H1 (cell line): ENCODE measurements at regions not wholly inside any gene's neighbourhood (a gene's known extent, or its start where the extent isn't known, plus 50 kb on each side); places are given as distances from the start of the nearest gene placed in this dataset.

Experiments
- CTCF ChIA-PET: fragments of 300-600 bp; sonication (Branson Sonifier 250); formaldehyde crosslinking; loops from one replicate; lab custom pipeline; 2021; ENCODE audit not compliant: partially characterized antibody; lab: Charles Lee
- POLR2A ChIA-PET: fragments of 300-600 bp; sonication (Branson Sonifier 250); formaldehyde crosslinking; loops from one replicate; lab custom pipeline; 2021; ENCODE audit warnings: inconsistent platforms; ENCODE audit not compliant: partially characterized antibody; lab: Charles Lee
- DNase-seq, 2 experiments: peaks; one replicate each; pipeline versions ENCODE4 v3.0.0 to v3.0.0-alpha.2; 2010 to 2022; ENCODE audit warnings: low spot score in 2 of 2, low read depth in 1 of 2, mixed read lengths in 1 of 2
- FAIRE-seq: peaks from 2 replicates; lab custom pipeline; 2011; peaks lifted over from hg19 to GRCh38; lab: Jason Lieb, UNC
- H2AFZ ChIP-seq: 2 replicates; pipeline ENCODE4 v1.8.1; 2012; ENCODE audit warnings: low read length, inconsistent platforms
- H2AK5ac ChIP-seq: 2 replicates; pipeline ENCODE4 v1.6.1; 2013; ENCODE audit warnings: low read depth, low read length
- H2BK120ac ChIP-seq: replicated peaks from 2 replicates; pipeline ENCODE3; 2013; ENCODE audit warnings: low read depth, low read length, inconsistent platforms
- H2BK12ac ChIP-seq: 2 replicates; pipeline ENCODE4 v1.6.1; 2013; ENCODE audit warnings: low read depth, low read length
- H2BK15ac ChIP-seq: 2 replicates; pipeline ENCODE4 v1.6.1; 2013; ENCODE audit warnings: low read length
- H2BK20ac ChIP-seq: 2 replicates; pipeline ENCODE4 v1.6.1; 2013; ENCODE audit warnings: low read length
- H2BK5ac ChIP-seq: 2 replicates; pipeline ENCODE4 v1.6.1; 2013; ENCODE audit warnings: low read depth, low read length
- H3K14ac ChIP-seq: 2 replicates; pipeline ENCODE4 v1.6.1; 2013; ENCODE audit warnings: inconsistent platforms; ENCODE audit not compliant: insufficient read length
- H3K18ac ChIP-seq: 2 replicates; pipeline ENCODE4 v1.6.1; 2013; ENCODE audit warnings: low read length; ENCODE audit errors: extremely low read depth
- H3K23ac ChIP-seq: 2 replicates; pipeline ENCODE4 v1.6.1; 2013; ENCODE audit warnings: inconsistent platforms; ENCODE audit not compliant: insufficient read length
- H3K23me2 ChIP-seq: 2 replicates; pipeline ENCODE4 v1.6.1; 2013; ENCODE audit warnings: low read depth, low read length
- H3K27ac ChIP-seq: 2 replicates; pipeline ENCODE4 v1.6.1; 2011; ENCODE audit warnings: low read depth, low read length, inconsistent platforms
- H3K27me3 ChIP-seq, 4 experiments: replicated peaks in 1 of 4; 1 replicate in 1 of 4; 2 replicates in 3 of 4; pipeline versions ENCODE4 v1.6.1 to v1.8.1; 2011 to 2013; ENCODE audit warnings: low read length in 3 of 4, mild to moderate bottlenecking in 3 of 4, inconsistent platforms in 2 of 4, mixed read lengths in 2 of 4, moderate library complexity in 1 of 4; ENCODE audit not compliant: control insufficient read depth in 3 of 4, insufficient read depth in 3 of 4; ENCODE audit errors: extremely low read depth in 1 of 4
- H3K36me3 ChIP-seq, 4 experiments: 2 replicates each; pipeline versions ENCODE4 v1.6.1 to v1.8.1; 2011 to 2013; ENCODE audit warnings: mild to moderate bottlenecking in 4 of 4, low read length in 3 of 4, moderate library complexity in 2 of 4, control low read depth in 1 of 4, inconsistent platforms in 1 of 4; ENCODE audit not compliant: insufficient read depth in 4 of 4, control insufficient read depth in 2 of 4
- H3K4ac ChIP-seq: replicated peaks from 2 replicates; pipeline ENCODE3; 2013; ENCODE audit warnings: low read length, low read depth, mixed read lengths, inconsistent platforms; ENCODE audit not compliant: insufficient read length
- H3K4me1 ChIP-seq, 4 experiments: replicated peaks in 1 of 4; 1 replicate in 1 of 4; 2 replicates in 3 of 4; pipeline versions ENCODE4 v1.6.1 to v1.8.1; 2011 to 2013; ENCODE audit warnings: low read length in 3 of 4, inconsistent platforms in 2 of 4, mixed read lengths in 1 of 4; ENCODE audit not compliant: insufficient read depth in 4 of 4, control insufficient read depth in 3 of 4
- H3K4me2 ChIP-seq, 2 experiments: 2 replicates each; pipeline versions ENCODE4 v1.6.1 to v1.8.1; 2011 to 2013; ENCODE audit warnings: low read depth in 2 of 2, low read length in 2 of 2, control low read depth in 1 of 2, inconsistent platforms in 1 of 2, mild to moderate bottlenecking in 1 of 2; ENCODE audit not compliant: insufficient read depth in 1 of 2
- H3K4me3 ChIP-seq, 4 experiments: fragments of 200-600, 300-600 bp in 1 of 4; sonication (generic), shearing (Covaris generic), sonication (Bioruptor Twin) in 1 of 4; 2 replicates each; pipeline versions ENCODE4 v1.5.1 to v1.8.1; 2011 to 2016; ENCODE audit warnings: low read length in 4 of 4, low read depth in 3 of 4, control low read depth in 2 of 4, inconsistent platforms in 2 of 4, mild to moderate bottlenecking in 2 of 4, mixed read lengths in 1 of 4, moderate library complexity in 1 of 4; ENCODE audit not compliant: insufficient read depth in 2 of 4; ENCODE audit errors: extremely low read depth in 1 of 4
- H3K56ac ChIP-seq: replicated peaks from 2 replicates; pipeline ENCODE3; 2013; ENCODE audit warnings: low read depth, mild to moderate bottlenecking, mixed read lengths, low read length, inconsistent platforms; ENCODE audit not compliant: insufficient read length
- H3K79me1 ChIP-seq: 2 replicates; pipeline ENCODE4 v1.6.1; 2013; ENCODE audit warnings: low read depth, low read length, control low read depth
- H3K79me2 ChIP-seq, 2 experiments: 2 replicates each; pipeline versions ENCODE4 v1.6.1 to v1.8.1; 2012 to 2013; ENCODE audit warnings: low read length in 2 of 2, mild to moderate bottlenecking in 2 of 2, inconsistent platforms in 1 of 2; ENCODE audit not compliant: insufficient read depth in 2 of 2, control insufficient read depth in 1 of 2
- H3K9ac ChIP-seq, 4 experiments: replicated peaks in 1 of 4; 1 replicate in 1 of 4; 2 replicates in 3 of 4; pipeline versions ENCODE4 v1.6.1 to v1.8.1; 2011 to 2013; ENCODE audit warnings: low read depth in 3 of 4, low read length in 3 of 4, control low read depth in 2 of 4, mild to moderate bottlenecking in 2 of 4, moderate library complexity in 2 of 4, inconsistent platforms in 1 of 4; ENCODE audit errors: extremely low read depth in 1 of 4
- H3K9me3 ChIP-seq, 2 experiments: 2 replicates each; pipeline versions ENCODE4 v1.6.1 to v1.8.1; 2012 to 2013; ENCODE audit warnings: mild to moderate bottlenecking in 2 of 2, moderate library complexity in 2 of 2, control low read depth in 1 of 2, inconsistent platforms in 1 of 2, low read depth in 1 of 2, low read length in 1 of 2, mixed read lengths in 1 of 2; ENCODE audit not compliant: insufficient read depth in 2 of 2
- H4K20me1 ChIP-seq, 2 experiments: replicated peaks in 1 of 2; 2 replicates each; pipeline versions ENCODE3 to v1.8.1; 2011 to 2013; ENCODE audit warnings: inconsistent platforms in 2 of 2, low read length in 2 of 2, mild to moderate bottlenecking in 1 of 2; ENCODE audit not compliant: insufficient read depth in 2 of 2, control insufficient read depth in 1 of 2
- H4K5ac ChIP-seq: 2 replicates; pipeline ENCODE4 v1.6.1; 2013; ENCODE audit warnings: low read length, low read depth, mixed read lengths, inconsistent platforms; ENCODE audit not compliant: insufficient read length
- H4K8ac ChIP-seq: 2 replicates; pipeline ENCODE4 v1.8.0; 2013; ENCODE audit warnings: mild to moderate bottlenecking, moderate library complexity, low read length, inconsistent platforms; ENCODE audit not compliant: insufficient read depth; ENCODE audit errors: extremely low read depth
- H4K91ac ChIP-seq: replicated peaks from 2 replicates; pipeline ENCODE3; 2013; ENCODE audit warnings: low read length, mixed read lengths, inconsistent platforms; ENCODE audit not compliant: insufficient read length
- CBX8 ChIP-seq: fragments of 300-800, 300-1000 bp; sonication (generic); IDR thresholded peaks from 2 replicates; pipeline ENCODE4 v1.7.1; 2016; ENCODE audit warnings: low read depth, low read length, borderline replicate concordance
- EP300 ChIP-seq, 2 experiments: IDR thresholded peaks; 1 replicate in 1 of 2; 2 replicates in 1 of 2; pipeline ENCODE4 v1.6.1; 2011 to 2012; ENCODE audit warnings: low read depth in 2 of 2, low read length in 2 of 2, mild to moderate bottlenecking in 2 of 2, borderline replicate concordance in 1 of 2, inconsistent platforms in 1 of 2, moderate library complexity in 1 of 2
- JUN ChIP-seq: IDR thresholded peaks from 2 replicates; pipeline ENCODE4 v1.6.1; 2011; ENCODE audit warnings: low read depth, mild to moderate bottlenecking, improper control_type of control experiment, low read length
- KDM4A ChIP-seq: IDR thresholded peaks from one replicate; pipeline ENCODE4 v1.7.1; 2012; ENCODE audit warnings: low read depth, mild to moderate bottlenecking, moderate library complexity, low read length, inconsistent platforms; ENCODE audit not compliant: severe bottlenecking
- POLR2A ChIP-seq, 2 experiments: IDR thresholded peaks; 1 replicate in 1 of 2; 2 replicates in 1 of 2; pipeline ENCODE4 v1.6.1; 2011; ENCODE audit warnings: low read depth in 2 of 2, low read length in 2 of 2, mild to moderate bottlenecking in 2 of 2; ENCODE audit errors: control extremely low read depth in 1 of 2
- SP2 ChIP-seq: IDR thresholded peaks from 2 replicates; pipeline ENCODE4 v1.6.1; 2012; ENCODE audit warnings: mild to moderate bottlenecking, low read length, inconsistent platforms
- TBP ChIP-seq: IDR thresholded peaks from 2 replicates; pipeline ENCODE4 v1.6.1; 2011; ENCODE audit warnings: low read depth, low read length, improper control_type of control experiment
- TEAD4 ChIP-seq: IDR thresholded peaks from 2 replicates; pipeline ENCODE4 v1.6.1; 2012; ENCODE audit warnings: low read depth, low read length, inconsistent platforms, mixed read lengths
- WGBS, 2 experiments: shearing (Covaris generic) in 1 of 2; methylation state at CpG; one replicate each; pipeline versions ENCODE4 v1.1.6 to v1.1.7; 2013 to 2015; ENCODE audit warnings: low lambda C conversion rate in 2 of 2, mixed read lengths in 2 of 2, inconsistent platforms in 1 of 2, low coverage in 1 of 2, missing lambda C conversion rate in 1 of 2; ENCODE audit not compliant: insufficient replicate concordance in 2 of 2, insufficient coverage in 1 of 2, insufficient read length in 1 of 2; ENCODE audit errors: extremely low coverage in 1 of 2, missing lambda C conversion rate in 1 of 2; 5-methylcytosine and 5-hydroxymethylcytosine counted together
- TF ChIP-seq, protein P1 (sequence below): IDR thresholded peaks from 2 replicates; pipeline ENCODE4 v1.6.1; 2011; ENCODE audit warnings: low read depth, mild to moderate bottlenecking, low read length; ENCODE audit not compliant: insufficient read depth
- TF ChIP-seq, protein P2 (sequence below), 3 experiments: IDR thresholded peaks; 1 replicate in 2 of 3; 2 replicates in 1 of 3; pipeline versions ENCODE4 v1.5.1 to v1.6.1; 2011; ENCODE audit warnings: low read length in 3 of 3, mild to moderate bottlenecking in 3 of 3, inconsistent platforms in 2 of 3, low read depth in 1 of 3, moderate library complexity in 1 of 3; ENCODE audit not compliant: insufficient read depth in 1 of 3; ENCODE audit errors: control extremely low read depth in 1 of 3

DNA sequence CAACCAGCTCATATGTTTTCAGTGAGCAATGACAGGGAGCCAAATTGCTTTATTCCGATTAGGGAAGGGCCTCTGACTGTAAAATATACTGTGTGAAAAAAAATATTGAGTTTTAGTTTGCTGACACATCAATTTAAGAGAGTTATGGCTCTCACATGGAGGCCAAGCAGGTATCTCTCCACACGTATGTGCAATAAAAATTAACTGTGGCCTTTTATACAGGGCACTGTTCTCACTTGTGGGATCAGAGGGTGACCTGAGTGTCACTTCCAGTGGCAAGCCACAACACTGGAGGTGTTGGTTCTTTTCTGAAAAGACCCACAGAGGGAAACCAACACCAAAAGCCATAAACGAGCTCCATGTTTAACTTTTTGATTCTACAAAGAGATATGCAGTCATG is 462.8 kb downstream of the MID1IP1 start:
- Histone ChIP-seq H4K20me1 (no peaks in the 10 kb centered on the region), H3K9me3 (no peaks in the 10 kb centered on the region), H3K4me2 (no peak overlapping the region), H3K36me3 (no peaks in the 10 kb centered on the region), H2AFZ (no peak overlapping the region), H2BK20ac (no peak overlapping the region), H3K23me2 (no peaks in the 10 kb centered on the region), H3K18ac (no peak overlapping the region), H3K27me3 (no peaks in the 10 kb centered on the region), H4K8ac (no peak overlapping the region), H3K56ac (no peak overlapping the region), H4K5ac (no peak overlapping the region), H2BK5ac (no peak overlapping the region), H3K27ac (no peak overlapping the region), H2BK15ac (no peak overlapping the region), H3K23ac (no peak overlapping the region), H2BK12ac (no peak overlapping the region), H3K4me3 (no peak overlapping the region), H2AK5ac (no peak overlapping the region), H4K91ac (no peak overlapping the region), H2BK120ac (no peak overlapping the region), H3K79me1 (no peaks in the 10 kb centered on the region), H3K79me2 (no peaks in the 10 kb centered on the region), H3K9ac (no peak overlapping the region), H3K4me1 (no peaks in the 10 kb centered on the region), H3K4ac (no peak overlapping the region), H3K14ac (no peak overlapping the region)
- CTCF ChIA-PET: interaction anchor here (0.6 to 0.7 kb wide), 2 partner anchors 22 to 45 kb away, joined by 3 read pairs; no protein-coding TSS in a partner anchor
- FAIRE-seq (no peak), DNase-seq (no peak)
- 73% methylated on average over 2 of the region's 3 CpGs; no CpG with 5 or more reads in 1 of the 2 experiments for WGBS, 2 experiments
- POLR2A ChIA-PET: no interaction called here
- TF ChIP-seq TBP (no peak), POLR2A (IDR thresholded peaks at IDR 0.05; ENCODE audit: control extremely low read depth in 1 of 2, low read depth in 2 of 2, low read length in 2 of 2) (no peak), SP2 (no peak), KDM4A (no peak), CBX8 (no peak), TEAD4 (no peak), EP300 (IDR thresholded peaks at IDR 0.05; ENCODE audit: borderline replicate concordance in 1 of 2, low read depth in 2 of 2, low read length in 2 of 2) (no peak), JUN (no peak)
- TF ChIP-seq, protein P1, sequence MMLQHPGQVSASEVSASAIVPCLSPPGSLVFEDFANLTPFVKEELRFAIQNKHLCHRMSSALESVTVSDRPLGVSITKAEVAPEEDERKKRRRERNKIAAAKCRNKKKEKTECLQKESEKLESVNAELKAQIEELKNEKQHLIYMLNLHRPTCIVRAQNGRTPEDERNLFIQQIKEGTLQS: no peak
- TF ChIP-seq, protein P2, sequence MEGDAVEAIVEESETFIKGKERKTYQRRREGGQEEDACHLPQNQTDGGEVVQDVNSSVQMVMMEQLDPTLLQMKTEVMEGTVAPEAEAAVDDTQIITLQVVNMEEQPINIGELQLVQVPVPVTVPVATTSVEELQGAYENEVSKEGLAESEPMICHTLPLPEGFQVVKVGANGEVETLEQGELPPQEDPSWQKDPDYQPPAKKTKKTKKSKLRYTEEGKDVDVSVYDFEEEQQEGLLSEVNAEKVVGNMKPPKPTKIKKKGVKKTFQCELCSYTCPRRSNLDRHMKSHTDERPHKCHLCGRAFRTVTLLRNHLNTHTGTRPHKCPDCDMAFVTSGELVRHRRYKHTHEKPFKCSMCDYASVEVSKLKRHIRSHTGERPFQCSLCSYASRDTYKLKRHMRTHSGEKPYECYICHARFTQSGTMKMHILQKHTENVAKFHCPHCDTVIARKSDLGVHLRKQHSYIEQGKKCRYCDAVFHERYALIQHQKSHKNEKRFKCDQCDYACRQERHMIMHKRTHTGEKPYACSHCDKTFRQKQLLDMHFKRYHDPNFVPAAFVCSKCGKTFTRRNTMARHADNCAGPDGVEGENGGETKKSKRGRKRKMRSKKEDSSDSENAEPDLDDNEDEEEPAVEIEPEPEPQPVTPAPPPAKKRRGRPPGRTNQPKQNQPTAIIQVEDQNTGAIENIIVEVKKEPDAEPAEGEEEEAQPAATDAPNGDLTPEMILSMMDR (IDR thresholded peaks at IDR 0.05; ENCODE audit: control extremely low read depth in 1 of 3, insufficient read depth in 1 of 3, low read depth in 1 of 3, low read length in 3 of 3): no peak
